PC-3 (cell line): ENCODE measurements at regions not wholly inside any gene's neighbourhood (a gene's known extent, or its start where the extent isn't known, plus 50 kb on each side); places are given as distances from the start of the nearest gene placed in this dataset.

Source experiments
- CTCF ChIP-seq: fragments of 300-600 bp; sonication (generic); conservative IDR thresholded peaks from 2 replicates; pipeline ENCODE4 v1.5.1; 2017; ENCODE audit warnings: antibody characterized with exemption, low read depth, mild to moderate bottlenecking, low read length
- EZH2 ChIP-seq: fragments of 300-600 bp; sonication (generic); IDR thresholded peaks from one replicate; pipeline ENCODE4 v1.6.1; 2017; ENCODE audit warnings: antibody characterized with exemption, mild to moderate bottlenecking, low read length; ENCODE audit not compliant: unreplicated experiment
- EZH2phosphoT487 ChIP-seq: fragments of 300-600 bp; sonication (generic); IDR thresholded peaks from 2 replicates; pipeline ENCODE4 v1.6.1; 2018; ENCODE audit warnings: mild to moderate bottlenecking, antibody characterized with exemption, low read length, borderline replicate concordance

- no peak for TF ChIP-seq CTCF
- TF ChIP-seq EZH2phosphoT487: no peak
- TF ChIP-seq EZH2: no peak
Measured at GRCh38 chr4:180341926-180342325, 1901.3 kb upstream of the TENM3 start.
